GM10248 (cell line): ENCODE measurements at regions not wholly inside any gene's neighbourhood (a gene's known extent, or its start where the extent isn't known, plus 50 kb on each side); places are given as distances from the start of the nearest gene placed in this dataset.

Source experiments
- CTCF ChIA-PET: fragments of 300-600 bp; sonication (Branson Sonifier 250); formaldehyde crosslinking; extraction: SDS; loops from one replicate; lab custom pipeline; 2021; ENCODE audit warnings: antibody characterized with exemption; lab: Yijun Ruan, JAX
- POLR2A ChIA-PET: fragments of 350-650 bp; sonication (Branson Sonifier 250); formaldehyde crosslinking; extraction: SDS; loops from one replicate; lab custom pipeline; 2020; ENCODE audit warnings: antibody characterized with exemption; lab: Yijun Ruan, JAX
- DNase-seq: peaks from one replicate; pipeline ENCODE4 v3.0.0; 2012; ENCODE audit errors: extremely low spot score
- TF ChIP-seq, protein P1 (sequence below): IDR thresholded peaks from 2 replicates; pipeline ENCODE4 v1.5.1; 2012; ENCODE audit warnings: mild to moderate bottlenecking, low read depth; ENCODE audit errors: extremely low read depth, missing control alignments, control extremely low read depth

DNA sequence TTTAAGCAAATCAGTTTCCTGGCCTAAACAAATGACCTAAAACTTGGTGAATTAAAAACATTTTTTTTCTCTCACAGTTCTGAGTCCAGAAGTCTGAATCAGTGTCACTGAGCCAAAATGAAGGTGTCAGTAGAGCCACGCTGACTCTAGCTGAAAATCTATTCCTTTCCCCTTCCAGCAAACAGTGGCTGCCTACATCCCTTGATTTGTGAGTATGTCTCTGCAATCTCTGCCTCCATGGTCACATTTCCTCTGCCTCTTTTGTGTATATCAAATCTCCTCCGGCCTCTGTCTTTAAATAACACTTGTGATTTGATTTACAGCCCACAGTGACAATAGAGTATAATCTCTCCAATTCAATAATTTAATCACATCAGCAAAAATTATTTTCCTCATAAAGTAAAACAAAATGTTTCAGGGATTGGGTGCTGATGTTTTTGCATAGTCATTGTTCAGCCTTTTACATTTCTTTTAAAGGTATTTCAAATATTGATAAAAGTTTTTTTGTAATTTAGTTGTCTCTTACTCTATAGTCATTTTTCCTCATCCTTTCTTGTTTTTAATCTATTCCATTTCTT lies 1715.4 kb downstream of the BRINP3 start:
- TF ChIP-seq, protein P1, sequence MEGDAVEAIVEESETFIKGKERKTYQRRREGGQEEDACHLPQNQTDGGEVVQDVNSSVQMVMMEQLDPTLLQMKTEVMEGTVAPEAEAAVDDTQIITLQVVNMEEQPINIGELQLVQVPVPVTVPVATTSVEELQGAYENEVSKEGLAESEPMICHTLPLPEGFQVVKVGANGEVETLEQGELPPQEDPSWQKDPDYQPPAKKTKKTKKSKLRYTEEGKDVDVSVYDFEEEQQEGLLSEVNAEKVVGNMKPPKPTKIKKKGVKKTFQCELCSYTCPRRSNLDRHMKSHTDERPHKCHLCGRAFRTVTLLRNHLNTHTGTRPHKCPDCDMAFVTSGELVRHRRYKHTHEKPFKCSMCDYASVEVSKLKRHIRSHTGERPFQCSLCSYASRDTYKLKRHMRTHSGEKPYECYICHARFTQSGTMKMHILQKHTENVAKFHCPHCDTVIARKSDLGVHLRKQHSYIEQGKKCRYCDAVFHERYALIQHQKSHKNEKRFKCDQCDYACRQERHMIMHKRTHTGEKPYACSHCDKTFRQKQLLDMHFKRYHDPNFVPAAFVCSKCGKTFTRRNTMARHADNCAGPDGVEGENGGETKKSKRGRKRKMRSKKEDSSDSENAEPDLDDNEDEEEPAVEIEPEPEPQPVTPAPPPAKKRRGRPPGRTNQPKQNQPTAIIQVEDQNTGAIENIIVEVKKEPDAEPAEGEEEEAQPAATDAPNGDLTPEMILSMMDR, result no peak
- POLR2A ChIA-PET, result no interaction called here
- no peak for DNase-seq
- CTCF ChIA-PET, result no interaction called here

DNA sequence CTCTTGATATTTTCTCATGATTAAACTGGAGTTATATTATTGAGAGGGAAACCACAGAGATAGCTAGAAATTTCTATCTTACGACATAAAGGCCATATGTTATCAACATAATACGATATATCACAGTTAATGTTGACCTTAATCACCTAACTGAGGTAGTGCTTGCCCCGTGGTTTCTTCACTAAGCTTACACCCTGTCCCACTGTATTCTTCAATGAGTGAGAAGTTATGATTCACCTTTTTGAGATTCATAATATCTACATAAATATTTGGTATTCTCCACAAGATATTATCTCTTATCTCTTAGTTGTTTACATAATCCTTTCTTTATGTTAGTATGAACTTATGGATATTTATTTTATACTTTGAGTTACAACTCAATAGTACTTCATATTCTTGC lies 1714.1 kb downstream of the BRINP3 start:
- TF ChIP-seq, protein P1, result no peak
- ChIA-PET CTCF (no interaction called here), POLR2A (no interaction called here)
- DNase-seq, result no peak

- ChIA-PET POLR2A (no interaction called here), CTCF (no interaction called here)
- no peak for DNase-seq
- TF ChIP-seq, protein P1, result no peak
These were observed 1708.5 kb downstream of the BRINP3 start for GRCh38 chr1:188769181-188769580.

DNA sequence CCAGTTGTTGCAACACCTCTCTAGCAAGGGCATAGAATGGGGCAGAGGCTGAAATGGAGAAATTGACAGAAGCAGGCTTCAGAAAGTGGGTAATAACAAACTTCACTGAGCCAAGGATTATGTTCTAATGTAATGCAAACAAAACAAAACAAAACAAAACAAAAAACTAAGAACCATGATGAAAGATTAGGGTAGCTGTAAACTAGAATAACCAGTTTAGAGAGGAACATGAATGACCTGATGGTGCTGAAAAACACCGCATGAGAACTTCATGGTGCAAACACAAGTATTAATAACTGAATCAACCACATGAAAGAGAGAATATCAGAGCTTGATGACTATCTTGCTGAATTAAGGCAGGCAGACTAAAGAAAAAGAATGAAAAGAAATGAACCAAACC lies 1707.7 kb downstream of the BRINP3 start:
- TF ChIP-seq, protein P1, result no peak
- ChIA-PET CTCF (interaction anchor here (4.6 kb wide), 1 partner anchor 12 kb away, joined by 30 read pairs; no protein-coding TSS in a partner anchor), POLR2A (no interaction called here)
- no peak for DNase-seq

DNA sequence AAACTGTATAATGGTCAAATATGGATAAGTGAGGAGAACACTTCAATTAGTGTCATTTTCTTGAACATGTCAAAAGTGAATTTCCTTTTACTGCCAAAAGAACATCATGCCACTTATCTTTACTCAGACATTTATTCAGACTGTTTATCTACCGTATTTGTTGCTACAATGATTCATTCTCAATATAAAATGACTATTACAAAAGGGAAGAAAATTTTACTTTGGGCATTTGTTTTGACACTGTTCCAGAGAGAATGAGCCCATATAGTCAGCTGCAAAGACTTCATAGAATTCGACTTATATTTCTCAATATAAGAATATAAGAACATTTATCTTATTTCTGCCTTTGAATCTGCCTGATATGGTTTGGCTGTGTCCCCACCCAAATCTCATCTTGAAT lies 1699.1 kb downstream of the BRINP3 start:
- CTCF ChIA-PET, result no interaction called here
- POLR2A ChIA-PET, result no interaction called here
- no peak for DNase-seq

DNA sequence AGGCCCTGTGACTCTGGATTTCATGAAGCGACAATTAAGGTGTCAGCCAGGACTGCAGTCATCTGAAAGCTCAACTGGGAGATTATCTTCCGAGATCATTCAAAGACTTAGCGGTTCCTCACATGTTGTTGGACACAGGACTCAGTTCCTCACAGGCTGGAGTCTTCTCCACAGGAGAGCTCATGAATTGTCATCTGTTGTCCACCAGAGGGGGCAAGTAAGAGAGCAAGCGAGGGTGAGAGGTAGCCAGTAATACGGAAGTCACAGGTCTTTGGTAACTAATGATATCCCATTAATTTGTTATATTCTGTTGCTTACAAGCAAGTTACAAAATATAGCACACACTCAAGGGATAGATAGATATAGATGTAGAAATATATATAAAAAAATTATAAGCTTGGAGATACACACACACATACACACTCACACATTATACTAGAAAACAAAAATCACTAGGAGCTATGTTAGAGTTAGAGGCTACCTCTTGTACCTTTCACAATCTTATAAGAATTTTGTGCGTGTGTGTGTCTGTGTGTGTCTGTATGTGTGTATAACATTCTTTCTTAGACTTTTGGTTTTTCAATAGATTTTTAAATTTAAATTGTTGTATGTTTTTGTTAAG lies 1695.3 kb downstream of the BRINP3 start:
- ChIA-PET POLR2A (no interaction called here), CTCF (interaction anchor here (0.7 to 1.6 kb wide), 12 partner anchors 8 to 1592 kb away, joined by 3 to 30 read pairs (median 5); no protein-coding TSS in a partner anchor)
- TF ChIP-seq, protein P1, result peak; percentile 37
- DNase-seq, result peak; percentile 11

More for the DNA sequence above, 1699.1 kb downstream of the BRINP3 start:
- TF ChIP-seq, protein P1, result no peak
